ENCODE measurements at regions not wholly inside any gene's neighbourhood (a gene's known extent, or its start where the extent isn't known, plus 50 kb on each side); places are given as distances from the start of the nearest gene placed in this dataset.
"Not testable (repeated sequence)": the region's sequence is repeated elsewhere in the genome, so short reads cannot be mapped to it uniquely, and the experiment has no call there.

- no peak for DNase-seq (ENCODE audit: low read depth in 2 of 3, low spot score in 1 of 3)
Measured at GRCh38 chr2:143889216-143889615, 630.7 kb downstream of the ZEB2 start.

GRCh38 chr2:143885461-143885860, 634.5 kb downstream of the ZEB2 start:
- DNase-seq (ENCODE audit: low read depth in 2 of 3, low spot score in 1 of 3) = no peak

- DNase-seq (ENCODE audit: low read depth in 2 of 3, low spot score in 1 of 3) = no peak
Measured at GRCh38 chr2:143881246-143881645, 638.7 kb downstream of the ZEB2 start.

GRCh38 chr2:143877876-143878530, 641.9 kb downstream of the ZEB2 start:
- no peak for DNase-seq (ENCODE audit: low read depth in 2 of 3, low spot score in 1 of 3)

- no peak for DNase-seq (ENCODE audit: low read depth in 2 of 3, low spot score in 1 of 3)
Measured at GRCh38 chr2:143877056-143877455, 642.9 kb downstream of the ZEB2 start.

- DNase-seq (ENCODE audit: low read depth in 2 of 3, low spot score in 1 of 3) = no peak
Measured at GRCh38 chr2:143875295-143876233, 644.4 kb downstream of the ZEB2 start.

GRCh38 chr2:143873886-143874285, 646.0 kb downstream of the ZEB2 start:
- no peak for DNase-seq (ENCODE audit: low read depth in 2 of 3, low spot score in 1 of 3)

GRCh38 chr2:143870696-143871095, 649.2 kb downstream of the ZEB2 start:
- no peak for DNase-seq (ENCODE audit: low read depth in 2 of 3, low spot score in 1 of 3)

- DNase-seq (ENCODE audit: low read depth in 2 of 3, low spot score in 1 of 3) = no peak
Measured at GRCh38 chr2:143856978-143857377, 662.9 kb downstream of the ZEB2 start.

GRCh38 chr2:143852759-143853158, 667.2 kb downstream of the ZEB2 start:
- no peak for DNase-seq (ENCODE audit: low read depth in 2 of 3, low spot score in 1 of 3)

GRCh38 chr2:143850084-143850483, 669.8 kb downstream of the ZEB2 start:
- no peak for DNase-seq (ENCODE audit: low read depth in 2 of 3, low spot score in 1 of 3)

GRCh38 chr2:143847257-143847656, 672.7 kb downstream of the ZEB2 start:
- DNase-seq (ENCODE audit: low read depth in 2 of 3, low spot score in 1 of 3) = no peak

GRCh38 chr2:143844986-143845385, 674.9 kb downstream of the ZEB2 start:
- DNase-seq (ENCODE audit: low read depth in 2 of 3, low spot score in 1 of 3) = no peak

- DNase-seq (ENCODE audit: low read depth in 2 of 3, low spot score in 1 of 3) = no peak
Measured at GRCh38 chr2:143843686-143844085, 676.2 kb downstream of the ZEB2 start.

GRCh38 chr2:143842836-143843235, 677.1 kb downstream of the ZEB2 start:
- DNase-seq (ENCODE audit: low read depth in 2 of 3, low spot score in 1 of 3) = no peak

- DNase-seq (ENCODE audit: low read depth in 2 of 3, low spot score in 1 of 3) = no peak
Measured at GRCh38 chr2:143841935-143842334, 678.0 kb downstream of the ZEB2 start.

- DNase-seq (ENCODE audit: low read depth in 2 of 3, low spot score in 1 of 3) = no peak
Measured at GRCh38 chr2:143840601-143841000, 679.3 kb downstream of the ZEB2 start.

GRCh38 chr2:143840194-143840593, 679.7 kb downstream of the ZEB2 start:
- no peak for DNase-seq (ENCODE audit: low read depth in 2 of 3, low spot score in 1 of 3)

- no peak for DNase-seq (ENCODE audit: low read depth in 2 of 3, low spot score in 1 of 3)
Measured at GRCh38 chr2:143839456-143839855, 680.5 kb downstream of the ZEB2 start.

- DNase-seq (ENCODE audit: low read depth in 2 of 3, low spot score in 1 of 3) = not testable (repeated sequence)
Measured at GRCh38 chr2:143837055-143837454, 682.9 kb downstream of the ZEB2 start.

GRCh38 chr2:143835481-143835880, 684.4 kb downstream of the ZEB2 start:
- no peak for DNase-seq (ENCODE audit: low read depth in 2 of 3, low spot score in 1 of 3)

GRCh38 chr2:143833015-143833660, 686.8 kb downstream of the ZEB2 start:
- no peak for DNase-seq (ENCODE audit: low read depth in 2 of 3, low spot score in 1 of 3)
